Left lung (tissue), 4 donors: ENCODE measurements at regions not wholly inside any gene's neighbourhood (a gene's known extent, or its start where the extent isn't known, plus 50 kb on each side); places are given as distances from the start of the nearest gene placed in this dataset.

Experiments
- ATAC-seq: fragments of 200-7000 bp; cut with Tn5 transposase; one replicate; pipeline ENCODE4 v1.9.1; 2020; ENCODE audit warnings: moderate library complexity
- DNase-seq, 4 donors: peaks; one replicate each; pipeline ENCODE4 v3.0.0-alpha.2; 2013 to 2020
- H3K27ac ChIP-seq, 2 donors: fragments of 200-600 bp; sonication (generic) in 1 of 2; one replicate each; pipeline versions ENCODE4 v1.5.0 to v1.8.0; 2020 to 2021
- H3K27me3 ChIP-seq, 2 donors: fragments of 200-600 bp; sonication (generic) in 1 of 2; one replicate each; pipeline versions ENCODE4 v1.5.0 to v1.8.0; 2020 to 2021
- H3K36me3 ChIP-seq, 2 donors: fragments of 200-600 bp; sonication (generic) in 1 of 2; one replicate each; pipeline versions ENCODE4 v1.5.0 to v1.8.0; 2020 to 2021
- H3K4me1 ChIP-seq, 2 donors: fragments of 200-600 bp; one replicate each; pipeline ENCODE4 v1.8.0; 2021
- H3K4me3 ChIP-seq, 2 donors: fragments of 200-600 bp; sonication (generic) in 1 of 2; one replicate each; pipeline versions ENCODE4 v1.5.0 to v1.8.0; 2020 to 2021; ENCODE audit warnings: mild to moderate bottlenecking in 1 of 2
- H3K9me3 ChIP-seq, 2 donors: fragments of 200-600 bp; sonication (generic) in 1 of 2; one replicate each; pipeline versions ENCODE4 v1.5.0 to v1.8.0; 2020 to 2021
- CTCF ChIP-seq, 2 donors: fragments of 200-600 bp; sonication (generic) in 1 of 2; IDR thresholded peaks; one replicate each; pipeline versions ENCODE4 v1.5.0 to v1.8.0; 2021; ENCODE audit warnings: antibody characterized with exemption in 2 of 2
- intact Hi-C, 2 donors: fragments of 100-400 bp; cut with DNase I; formaldehyde crosslinking; loops; one replicate each; pipeline versions ENCODE4 v1.11.2 to v1.14.2; 2022
- donor health status: DM: no; HTN: yes; CAD: no.
- donor health status: DM: no; HTN: no; CAD: no.

- Histone ChIP-seq H3K9me3 (no peaks in the 10 kb centered on the region), H3K4me3 (no peak overlapping the region), H3K27me3 (peaks cover 0 to 4% of the 10 kb centered on the region in 2 donors), H3K4me1 (no peaks in the 10 kb centered on the region), H3K27ac (no peak overlapping the region), H3K36me3 (no peaks in the 10 kb centered on the region)
- DNase-seq (no peak), ATAC-seq (no peak)
- no peak for TF ChIP-seq CTCF (IDR thresholded peaks at IDR 0.05)
- intact Hi-C loops, result no loop called here
Observed at GRCh38 chr2:199696048-199696447, 154.9 kb downstream of the FTCDNL1 start.

GRCh38 chr2:199693861-199694260 is 157.1 kb downstream of the FTCDNL1 start:
- Histone ChIP-seq H3K27me3 (peaks cover 0 to 4% of the 10 kb centered on the region in 2 donors), H3K36me3 (no peaks in the 10 kb centered on the region), H3K4me3 (no peak overlapping the region), H3K4me1 (no peaks in the 10 kb centered on the region), H3K27ac (no peak overlapping the region), H3K9me3 (no peaks in the 10 kb centered on the region)
- DNase-seq, result no peak
- intact Hi-C loops, result no loop called here
- ATAC-seq, result no peak
- TF ChIP-seq CTCF (IDR thresholded peaks at IDR 0.05), result no peak

GRCh38 chr2:199692489-199692888 is 158.5 kb downstream of the FTCDNL1 start:
- H3K27me3 ChIP-seq, result peaks cover 0 to 4% of the 10 kb centered on the region in 2 donors
- no peaks in the 10 kb centered on the region for H3K9me3 ChIP-seq
- intact Hi-C loops, result no loop called here
- peak in 1 of 4 donors; percentile 19 for DNase-seq
- H3K36me3 ChIP-seq, result no peaks in the 10 kb centered on the region
- no peak overlapping the region for H3K4me3 ChIP-seq
- TF ChIP-seq CTCF (IDR thresholded peaks at IDR 0.05), result no peak
- ATAC-seq, result no peak
- H3K4me1 ChIP-seq, result no peaks in the 10 kb centered on the region
- H3K27ac ChIP-seq, result no peak overlapping the region

GRCh38 chr2:199690225-199690624 is 160.8 kb downstream of the FTCDNL1 start:
- Histone ChIP-seq H3K4me1 (no peaks in the 10 kb centered on the region), H3K9me3 (no peaks in the 10 kb centered on the region), H3K27ac (no peak overlapping the region), H3K36me3 (no peaks in the 10 kb centered on the region), H3K4me3 (no peak overlapping the region), H3K27me3 (no peaks in the 10 kb centered on the region)
- ATAC-seq, result no peak
- no peak for DNase-seq
- intact Hi-C loops, result no loop called here
- TF ChIP-seq CTCF (IDR thresholded peaks at IDR 0.05), result no peak

- no peak for DNase-seq
- Histone ChIP-seq H3K27ac (no peak overlapping the region), H3K36me3 (no peaks in the 10 kb centered on the region), H3K9me3 (no peaks in the 10 kb centered on the region), H3K27me3 (no peaks in the 10 kb centered on the region), H3K4me1 (no peaks in the 10 kb centered on the region), H3K4me3 (no peak overlapping the region)
- no peak for ATAC-seq
- intact Hi-C loops, result no loop called here
- TF ChIP-seq CTCF (IDR thresholded peaks at IDR 0.05), result no peak
Observed at GRCh38 chr2:199685669-199686068, 165.3 kb downstream of the FTCDNL1 start.
